H9 (cell line): ENCODE measurements at regions not wholly inside any gene's neighbourhood (a gene's known extent, or its start where the extent isn't known, plus 50 kb on each side); places are given as distances from the start of the nearest gene placed in this dataset.

Experiments used
- DNase-seq: peaks from one replicate; pipeline ENCODE4 v3.0.0-alpha.2; 2017
- H2AFZ ChIP-seq: one replicate; pipeline ENCODE4 v1.6.1; 2013; ENCODE audit warnings: mild to moderate bottlenecking, low read length, control low read depth, moderate library complexity
- H2AK5ac ChIP-seq: 2 replicates; pipeline ENCODE4 v1.6.1; 2013; ENCODE audit warnings: low read length, control low read depth, mixed read lengths; ENCODE audit not compliant: insufficient read length
- H2BK120ac ChIP-seq: one replicate; pipeline ENCODE4 v1.6.1; 2013; ENCODE audit warnings: low read depth, mild to moderate bottlenecking, low read length, control low read depth, inconsistent platforms; ENCODE audit not compliant: poor library complexity, severe bottlenecking
- H2BK12ac ChIP-seq: 2 replicates; pipeline ENCODE4 v1.6.1; 2013; ENCODE audit warnings: low read length, control low read depth, mixed read lengths, low read depth; ENCODE audit not compliant: insufficient read length
- H2BK15ac ChIP-seq: 2 replicates; pipeline ENCODE4 v1.6.1; 2013; ENCODE audit warnings: low read depth, low read length, control low read depth
- H2BK20ac ChIP-seq: one replicate; pipeline ENCODE4 v1.6.1; 2013; ENCODE audit warnings: low read depth, mild to moderate bottlenecking, low read length, control low read depth, inconsistent platforms; ENCODE audit not compliant: poor library complexity, severe bottlenecking
- H2BK5ac ChIP-seq: 2 replicates; pipeline ENCODE4 v1.6.1; 2013; ENCODE audit warnings: low read length, control low read depth, mixed read lengths; ENCODE audit not compliant: insufficient read length
- H3K14ac ChIP-seq: 2 replicates; pipeline ENCODE4 v1.6.1; 2013; ENCODE audit warnings: low read length, control low read depth; ENCODE audit not compliant: insufficient read depth
- H3K18ac ChIP-seq: 2 replicates; pipeline ENCODE4 v1.6.1; 2013; ENCODE audit warnings: low read depth, mild to moderate bottlenecking, mixed read lengths, low read length, control low read depth; ENCODE audit not compliant: insufficient read length
- H3K23ac ChIP-seq: 2 replicates; pipeline ENCODE4 v1.6.1; 2013; ENCODE audit warnings: low read length, control low read depth, mixed read lengths, low read depth; ENCODE audit not compliant: insufficient read length
- H3K23me2 ChIP-seq: 2 replicates; pipeline ENCODE4 v1.6.1; 2013; ENCODE audit warnings: low read depth, mild to moderate bottlenecking, mixed read lengths, low read length, control low read depth; ENCODE audit not compliant: insufficient read length, poor library complexity, severe bottlenecking
- H3K27ac ChIP-seq: 2 replicates; pipeline ENCODE4 v1.5.1; 2013; ENCODE audit warnings: low read length, control low read depth, mixed read lengths, low read depth; ENCODE audit not compliant: insufficient read length
- H3K27me3 ChIP-seq: 2 replicates; pipeline ENCODE4 v1.6.1; 2013; ENCODE audit warnings: low read length, control low read depth, inconsistent platforms; ENCODE audit not compliant: insufficient read depth
- H3K4ac ChIP-seq: 2 replicates; pipeline ENCODE4 v1.6.1; 2013; ENCODE audit warnings: low read depth, mild to moderate bottlenecking, control low read depth, inconsistent platforms, low read length, moderate library complexity
- H3K4me1 ChIP-seq: 2 replicates; pipeline ENCODE4 v1.6.1; 2013; ENCODE audit warnings: low read length, control low read depth, inconsistent platforms; ENCODE audit not compliant: insufficient read depth
- H3K4me2 ChIP-seq: 2 replicates; pipeline ENCODE4 v1.6.1; 2013; ENCODE audit warnings: low read length, control low read depth, mixed read lengths; ENCODE audit not compliant: insufficient read length, insufficient read depth
- H3K56ac ChIP-seq: 2 replicates; pipeline ENCODE4 v1.6.1; 2013; ENCODE audit warnings: low read depth, mild to moderate bottlenecking, mixed read lengths, low read length, control low read depth; ENCODE audit not compliant: insufficient read length
- H3K79me1 ChIP-seq: 2 replicates; pipeline ENCODE4 v1.6.1; 2013; ENCODE audit warnings: low read depth, mild to moderate bottlenecking, moderate library complexity, low read length, control low read depth, inconsistent platforms; ENCODE audit not compliant: insufficient read depth, poor library complexity, severe bottlenecking
- H3K79me2 ChIP-seq: 2 replicates; pipeline ENCODE4 v1.6.1; 2013; ENCODE audit warnings: low read length, control low read depth, inconsistent platforms; ENCODE audit not compliant: insufficient read depth
- H3K9ac ChIP-seq: 2 replicates; pipeline ENCODE4 v1.6.1; 2013; ENCODE audit warnings: low read length, control low read depth, mixed read lengths; ENCODE audit not compliant: insufficient read length; ENCODE audit errors: extremely low read depth
- H3K9me3 ChIP-seq: one replicate; pipeline ENCODE4 v1.6.1; 2013; ENCODE audit warnings: low read depth, low read length, inconsistent platforms; ENCODE audit not compliant: control insufficient read depth
- H3T11ph ChIP-seq: one replicate; pipeline ENCODE4 v1.6.1; 2013; ENCODE audit warnings: mild to moderate bottlenecking, low read length, control low read depth, inconsistent platforms
- H4K20me1 ChIP-seq: one replicate; pipeline ENCODE4 v1.6.1; 2013; ENCODE audit not compliant: control insufficient read depth, insufficient read length, insufficient read depth
- H4K5ac ChIP-seq: 2 replicates; pipeline ENCODE4 v1.6.1; 2013; ENCODE audit warnings: low read depth, mild to moderate bottlenecking, mixed read lengths, low read length, control low read depth; ENCODE audit not compliant: insufficient read length
- H4K8ac ChIP-seq: replicated peaks from 2 replicates; pipeline ENCODE4 v1.6.1; 2013; ENCODE audit warnings: low read length, control low read depth, mixed read lengths, low read depth; ENCODE audit not compliant: insufficient read length
- H4K91ac ChIP-seq: 2 replicates; pipeline ENCODE4 v1.6.1; 2013; ENCODE audit warnings: low read depth, mild to moderate bottlenecking, moderate library complexity, mixed read lengths, low read length, control low read depth; ENCODE audit not compliant: insufficient read length
- H3K27ac Mint-ChIP-seq, 3 experiments: 2 replicates in 2 of 3; 3 replicates in 1 of 3; pipeline ENCODE4 v1.8.0; 2020 to 2021; ENCODE audit warnings: mixed read lengths in 3 of 3, mild to moderate bottlenecking in 1 of 3, moderate library complexity in 1 of 3
- H3K27me3 Mint-ChIP-seq: 2 replicates; pipeline ENCODE4 v1.8.0; 2021; ENCODE audit warnings: low read depth, mild to moderate bottlenecking, moderate library complexity, mixed read lengths
- H3K36me3 Mint-ChIP-seq, 3 experiments: 2 replicates in 2 of 3; 3 replicates in 1 of 3; pipeline ENCODE4 v1.8.0; 2020 to 2021; ENCODE audit warnings: low read depth in 3 of 3, mixed read lengths in 3 of 3; ENCODE audit not compliant: insufficient read depth in 1 of 3
- H3K4me1 Mint-ChIP-seq, 2 experiments: 2 replicates each; pipeline ENCODE4 v1.8.0; 2020; ENCODE audit warnings: mixed read lengths in 2 of 2
- H3K4me3 Mint-ChIP-seq, 2 experiments: 2 replicates in 1 of 2; 3 replicates in 1 of 2; pipeline ENCODE4 v1.8.0; 2020 to 2021; ENCODE audit warnings: mild to moderate bottlenecking in 2 of 2, mixed read lengths in 2 of 2, moderate library complexity in 1 of 2
- H3K9me3 Mint-ChIP-seq, 2 experiments: 2 replicates in 1 of 2; 3 replicates in 1 of 2; pipeline ENCODE4 v1.8.0; 2020; ENCODE audit warnings: mild to moderate bottlenecking in 2 of 2, mixed read lengths in 2 of 2, moderate library complexity in 1 of 2
- CTCF ChIP-seq: fragments of 200-600 bp; sonication (generic); conservative IDR thresholded peaks from 3 replicates; pipeline ENCODE4 v1.8.0; 2021; ENCODE audit warnings: antibody characterized with exemption, mild to moderate bottlenecking
- WGBS: extraction: QIAGEN DNeasy Blood & Tissue Kit; methylation state at CpG from one replicate; pipeline ENCODE4 v1.1.7; 2013; ENCODE audit warnings: missing lambda C conversion rate, low lambda C conversion rate, mixed read lengths; ENCODE audit not compliant: insufficient read length; ENCODE audit errors: extremely low coverage; 5-methylcytosine and 5-hydroxymethylcytosine counted together

GRCh38 chr22:48624401-48624800 is 1203.3 kb downstream of the BRD1 start:
- no CpG with 5 or more reads among the region's 13 CpGs for WGBS
- Histone ChIP-seq H3K9ac (no peak overlapping the region), H3K9me3 (no peaks in the 10 kb centered on the region), H3K23ac (no peak overlapping the region), H2AK5ac (no peak overlapping the region), H4K20me1 (no peaks in the 10 kb centered on the region), H3K23me2 (no peaks in the 10 kb centered on the region), H2AFZ (no peak overlapping the region), H4K91ac (no peak overlapping the region), H3K4ac (no peak overlapping the region), H4K8ac (no peak overlapping the region), H3K4me1 (no peaks in the 10 kb centered on the region; the same call in 1 of the 2 replicates), H2BK120ac (no peak overlapping the region), H3K27me3 (no peaks in the 10 kb centered on the region), H3K56ac (no peak overlapping the region), H3K14ac (no peak overlapping the region), H2BK12ac (no peak overlapping the region), H2BK15ac (no peak overlapping the region), H4K5ac (no peak overlapping the region), H2BK20ac (no peak overlapping the region), H3K79me1 (no peaks in the 10 kb centered on the region), H3K18ac (no peak overlapping the region), H2BK5ac (no peak overlapping the region), H3T11ph (no peak overlapping the region), H3K27ac (no peak overlapping the region), H3K79me2 (no peaks in the 10 kb centered on the region), H3K4me2 (no peak overlapping the region)
- H3K4me3 Mint-ChIP-seq = no peak overlapping the region
- H3K4me1 Mint-ChIP-seq = peaks cover 18 to 28% of the 10 kb centered on the region in 2 experiments
- no peaks in the 10 kb centered on the region; a peak in 1 of 5 replicates for H3K9me3 Mint-ChIP-seq
- peak overlapping the region in 1 of 3 experiments; percentile 49; a peak in 1 of 7 replicates for H3K27ac Mint-ChIP-seq
- no peak for TF ChIP-seq CTCF
- no peak for DNase-seq
- peaks cover 0 to 1% (median 0%) of the 10 kb centered on the region in 3 experiments; a peak in 1 of 7 replicates for H3K36me3 Mint-ChIP-seq
- H3K27me3 Mint-ChIP-seq = no peaks in the 10 kb centered on the region
